ENCODE measurements at regions not wholly inside any gene's neighbourhood (a gene's known extent, or its start where the extent isn't known, plus 50 kb on each side); places are given as distances from the start of the nearest gene placed in this dataset.

DNA sequence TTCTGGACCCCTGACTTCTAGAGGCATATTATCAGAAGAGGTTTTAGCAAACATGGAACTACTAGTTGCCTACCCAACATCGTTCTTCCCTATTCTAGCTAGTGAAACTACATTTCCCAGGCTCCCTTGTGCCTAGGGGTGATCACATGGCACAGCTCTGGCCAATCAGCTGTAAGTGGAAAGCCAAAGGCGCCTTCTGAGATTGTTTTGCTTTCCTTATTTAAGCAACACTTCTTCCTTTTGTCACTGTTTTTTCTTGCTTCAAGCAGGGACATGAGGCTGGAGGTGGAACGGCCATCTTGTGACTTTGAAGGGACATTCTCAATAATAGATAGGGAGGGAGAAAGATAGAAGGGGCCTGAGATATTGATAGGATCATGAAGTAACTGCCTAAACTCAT, 136.7 kb downstream of the ZNF664 start:
- Mint-ChIP-seq H3K4me3 (no peak overlapping the region), H3K27ac (no peak overlapping the region), H3K27me3 (ENCODE audit: low read depth) (peaks cover 4% of the 10 kb centered on the region), H3K4me1 (peaks cover 11% of the 10 kb centered on the region), H3K36me3 (ENCODE audit: low read depth) (no peaks in the 10 kb centered on the region), H3K9me3 (no peaks in the 10 kb centered on the region)
- TF ChIP-seq, protein P1, sequence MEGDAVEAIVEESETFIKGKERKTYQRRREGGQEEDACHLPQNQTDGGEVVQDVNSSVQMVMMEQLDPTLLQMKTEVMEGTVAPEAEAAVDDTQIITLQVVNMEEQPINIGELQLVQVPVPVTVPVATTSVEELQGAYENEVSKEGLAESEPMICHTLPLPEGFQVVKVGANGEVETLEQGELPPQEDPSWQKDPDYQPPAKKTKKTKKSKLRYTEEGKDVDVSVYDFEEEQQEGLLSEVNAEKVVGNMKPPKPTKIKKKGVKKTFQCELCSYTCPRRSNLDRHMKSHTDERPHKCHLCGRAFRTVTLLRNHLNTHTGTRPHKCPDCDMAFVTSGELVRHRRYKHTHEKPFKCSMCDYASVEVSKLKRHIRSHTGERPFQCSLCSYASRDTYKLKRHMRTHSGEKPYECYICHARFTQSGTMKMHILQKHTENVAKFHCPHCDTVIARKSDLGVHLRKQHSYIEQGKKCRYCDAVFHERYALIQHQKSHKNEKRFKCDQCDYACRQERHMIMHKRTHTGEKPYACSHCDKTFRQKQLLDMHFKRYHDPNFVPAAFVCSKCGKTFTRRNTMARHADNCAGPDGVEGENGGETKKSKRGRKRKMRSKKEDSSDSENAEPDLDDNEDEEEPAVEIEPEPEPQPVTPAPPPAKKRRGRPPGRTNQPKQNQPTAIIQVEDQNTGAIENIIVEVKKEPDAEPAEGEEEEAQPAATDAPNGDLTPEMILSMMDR (IDR thresholded peaks at IDR 0.05; ENCODE audit: unreplicated experiment in 3 of 3): no peak

DNA sequence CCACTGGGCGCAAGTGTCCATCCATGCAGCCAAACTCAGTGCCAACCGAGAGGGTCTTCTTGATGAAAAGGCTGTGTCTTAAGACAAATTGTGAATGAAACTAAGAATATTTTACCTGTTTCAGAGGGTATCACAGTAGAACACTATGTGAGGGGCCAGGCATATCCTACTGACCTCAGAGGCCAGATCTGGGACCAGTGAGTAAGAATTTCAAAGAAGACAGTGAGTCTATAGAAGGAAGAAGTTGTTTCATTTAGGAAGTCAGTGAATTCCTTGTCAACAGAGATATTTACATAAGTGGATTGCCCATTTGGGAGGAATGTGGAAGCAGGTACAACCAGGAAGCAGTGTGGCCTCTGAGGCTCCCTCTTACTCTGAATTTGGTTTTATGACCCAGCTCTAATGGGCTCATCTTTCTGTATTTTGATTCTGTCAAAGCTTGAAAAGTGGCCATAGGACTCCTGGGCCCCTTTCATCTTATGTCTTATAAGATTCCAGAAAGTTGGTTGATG, 137.4 kb downstream of the ZNF664 start:
- Mint-ChIP-seq H3K9me3 (no peaks in the 10 kb centered on the region), H3K27ac (peak overlapping the region in 1 of 3 experiments; percentile 14), H3K4me1 (peaks cover 17% of the 10 kb centered on the region), H3K4me3 (no peak overlapping the region), H3K36me3 (ENCODE audit: low read depth) (no peaks in the 10 kb centered on the region), H3K27me3 (ENCODE audit: low read depth) (peaks cover 4% of the 10 kb centered on the region)
- TF ChIP-seq, protein P1 (IDR thresholded peaks at IDR 0.05; ENCODE audit: unreplicated experiment in 3 of 3): no peak

DNA sequence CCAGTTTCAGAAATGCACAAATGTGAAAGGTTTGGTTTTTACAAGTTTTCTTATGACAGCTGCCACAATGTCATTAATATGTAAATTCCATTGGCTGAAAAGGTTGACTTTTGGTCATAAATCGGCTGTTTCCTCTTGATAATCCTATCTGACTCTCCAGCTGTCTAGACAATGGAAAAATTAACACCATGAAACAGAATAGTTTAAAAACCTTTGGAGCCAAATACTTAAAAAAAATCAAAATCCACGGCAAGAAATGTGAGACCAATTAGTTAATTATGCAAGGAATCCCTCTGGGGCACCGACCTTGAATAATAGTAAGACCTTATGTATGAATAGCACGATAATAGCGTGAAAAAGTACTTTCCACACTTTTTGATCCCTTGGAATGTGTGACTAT, 138.0 kb downstream of the ZNF664 start:
- no peaks in the 10 kb centered on the region for H3K36me3 Mint-ChIP-seq (ENCODE audit: low read depth)
- no peak overlapping the region for H3K4me3 Mint-ChIP-seq
- H3K4me1 Mint-ChIP-seq: peaks cover 21% of the 10 kb centered on the region
- TF ChIP-seq, protein P1 (IDR thresholded peaks at IDR 0.05; ENCODE audit: unreplicated experiment in 3 of 3): no peak
- no peaks in the 10 kb centered on the region for H3K9me3 Mint-ChIP-seq
- H3K27ac Mint-ChIP-seq: peak overlapping the region in 1 of 3 experiments; percentile 14
- peaks cover 4% of the 10 kb centered on the region for H3K27me3 Mint-ChIP-seq (ENCODE audit: low read depth)

DNA sequence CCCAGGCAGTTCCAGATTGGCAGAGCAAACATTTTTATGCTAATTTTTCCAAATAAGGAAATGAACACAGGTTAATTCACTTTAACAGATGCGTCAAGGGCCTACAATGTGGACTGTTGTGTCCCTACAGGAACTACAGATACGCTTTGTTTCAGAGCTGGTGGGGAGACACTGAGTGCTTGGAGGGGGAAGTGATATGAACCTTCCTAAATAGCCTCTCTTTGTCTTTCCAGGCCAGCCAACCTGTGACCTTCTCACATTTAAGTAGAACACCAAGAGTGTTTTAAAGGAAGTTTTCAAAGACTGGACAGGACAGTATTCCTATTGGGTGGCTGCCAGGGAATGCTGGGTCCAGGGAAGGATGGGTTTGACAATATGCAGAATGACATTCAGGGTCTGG, 141.3 kb downstream of the ZNF664 start:
- Mint-ChIP-seq H3K27me3 (ENCODE audit: low read depth) (peaks cover 10% of the 10 kb centered on the region), H3K4me1 (peaks cover 26% of the 10 kb centered on the region), H3K36me3 (ENCODE audit: low read depth) (no peaks in the 10 kb centered on the region), H3K4me3 (no peak overlapping the region), H3K9me3 (no peaks in the 10 kb centered on the region), H3K27ac (no peak overlapping the region)
- TF ChIP-seq, protein P1 (IDR thresholded peaks at IDR 0.05; ENCODE audit: unreplicated experiment in 3 of 3): no peak

DNA sequence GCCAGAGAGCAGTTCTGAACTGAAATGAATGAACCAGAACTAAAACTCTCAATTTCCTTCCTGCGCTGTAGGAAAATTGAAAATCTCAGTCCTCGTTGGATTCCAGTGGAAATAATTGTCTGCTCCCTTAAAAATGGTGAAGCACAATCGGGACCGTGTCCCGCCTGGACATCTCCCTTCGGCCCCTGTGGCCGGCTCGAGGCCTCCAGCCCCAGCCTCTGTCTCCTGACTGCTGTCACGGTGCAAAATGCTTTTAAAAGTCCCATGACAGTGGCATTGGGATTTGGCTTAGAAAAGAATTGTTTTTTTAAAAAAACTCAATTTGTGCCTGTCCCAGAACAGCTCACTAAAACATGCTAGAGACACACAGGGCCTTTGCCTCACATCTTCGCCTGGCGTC, 142.5 kb downstream of the ZNF664 start:
- Mint-ChIP-seq H3K9me3 (no peaks in the 10 kb centered on the region), H3K27ac (peak overlapping the region in 2 of 3 experiments; percentile 41 to 78), H3K27me3 (ENCODE audit: low read depth) (peaks cover 10% of the 10 kb centered on the region), H3K36me3 (ENCODE audit: low read depth) (no peaks in the 10 kb centered on the region), H3K4me3 (no peak overlapping the region), H3K4me1 (peaks cover 26% of the 10 kb centered on the region)
- TF ChIP-seq, protein P1 (IDR thresholded peaks at IDR 0.05; ENCODE audit: unreplicated experiment in 3 of 3): no peak

DNA sequence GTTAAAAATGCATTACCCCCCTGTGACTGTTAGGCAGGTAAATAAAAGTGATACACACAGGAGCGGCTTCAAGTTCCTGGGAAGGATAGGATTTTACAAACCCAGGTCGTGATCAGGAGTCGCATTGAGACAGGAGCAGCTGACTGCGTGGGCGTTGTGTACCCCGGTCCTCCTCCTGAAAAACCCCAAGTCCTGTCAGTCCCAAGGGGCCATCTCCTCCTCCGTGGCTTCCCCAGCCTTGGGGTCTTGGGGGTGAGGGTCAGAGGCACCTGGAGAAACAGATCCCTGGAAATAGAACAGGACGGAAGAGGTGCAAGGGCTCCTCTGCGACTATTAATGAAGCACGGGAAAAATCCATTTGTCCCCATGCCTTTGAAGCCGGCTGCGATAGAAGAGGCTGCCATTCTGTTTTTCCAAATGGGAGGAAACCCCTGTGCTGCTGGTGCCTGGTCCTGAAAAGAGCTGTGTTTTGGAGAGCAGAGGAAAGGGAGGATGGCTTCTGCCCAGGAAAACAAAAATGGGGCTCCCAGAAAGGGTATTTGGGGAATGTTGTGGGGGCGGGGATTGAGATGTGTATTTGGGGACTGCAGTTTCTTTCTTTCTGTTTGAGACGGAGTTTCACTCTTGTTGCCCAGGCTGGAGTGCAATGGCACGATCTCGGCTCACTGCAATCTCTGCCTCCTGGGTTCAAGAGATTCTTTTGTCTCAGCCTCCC, 143.1 kb downstream of the ZNF664 start:
- no peaks in the 10 kb centered on the region for H3K36me3 Mint-ChIP-seq (ENCODE audit: low read depth)
- TF ChIP-seq, protein P1 (IDR thresholded peaks at IDR 0.05; ENCODE audit: unreplicated experiment in 3 of 3): no peak
- H3K27me3 Mint-ChIP-seq (ENCODE audit: low read depth): peaks cover 12% of the 10 kb centered on the region
- peak overlapping the region in 1 of 3 experiments; percentile 39 for H3K27ac Mint-ChIP-seq
- H3K4me1 Mint-ChIP-seq: peaks cover 25% of the 10 kb centered on the region
- no peak overlapping the region for H3K4me3 Mint-ChIP-seq
- H3K9me3 Mint-ChIP-seq: no peaks in the 10 kb centered on the region
